WTC11 (cell line): ENCODE measurements at regions not wholly inside any gene's neighbourhood (a gene's known extent, or its start where the extent isn't known, plus 50 kb on each side); places are given as distances from the start of the nearest gene placed in this dataset.

ENCODE experiments used
- ATAC-seq: fragments of 200-7000 bp; cut with Tn5 transposase; 2 replicates; pipeline ENCODE4 v1.10.0; 2021; ENCODE audit warnings: mild to moderate bottlenecking, moderate library complexity
- CTCF ChIA-PET: fragments of 300-600 bp; sonication (Branson Sonifier 250); formaldehyde crosslinking; loops from one replicate; lab custom pipeline; 2021; ENCODE audit warnings: antibody characterized with exemption; lab: Charles Lee
- POLR2A ChIA-PET: fragments of 350-600 bp; sonication (Branson Sonifier 250); formaldehyde crosslinking; loops from one replicate; lab custom pipeline; 2021; ENCODE audit warnings: antibody characterized with exemption; lab: Charles Lee
- DNase-seq: peaks from one replicate; pipeline ENCODE4 v3.0.0; 2021; ENCODE audit warnings: low spot score
- H3K27ac Mint-ChIP-seq: 2 replicates; pipeline ENCODE4 v1.8.0; 2021; ENCODE audit warnings: mixed read lengths
- H3K27me3 Mint-ChIP-seq: 2 replicates; pipeline ENCODE4 v1.8.0; 2021; ENCODE audit warnings: low read depth, mild to moderate bottlenecking, moderate library complexity, mixed read lengths
- H3K36me3 Mint-ChIP-seq: 2 replicates; pipeline ENCODE4 v1.8.0; 2021; ENCODE audit warnings: mixed read lengths
- H3K4me1 Mint-ChIP-seq: 2 replicates; pipeline ENCODE4 v1.8.0; 2022; ENCODE audit warnings: mixed read lengths
- H3K4me3 Mint-ChIP-seq: 2 replicates; pipeline ENCODE4 v1.8.0; 2021; ENCODE audit warnings: mild to moderate bottlenecking, moderate library complexity, mixed read lengths
- H3K9me3 Mint-ChIP-seq: 2 replicates; pipeline ENCODE4 v1.8.0; 2021; ENCODE audit warnings: mixed read lengths
- ARID4B ChIP-seq: sonication (generic); formaldehyde crosslinking; IDR thresholded peaks from 2 replicates; pipeline ENCODE4 v1.8.0; 2023; ENCODE audit warnings: missing genetic modification reagents, mild to moderate bottlenecking, borderline replicate concordance
- CBFB ChIP-seq: sonication (generic); formaldehyde crosslinking; IDR thresholded peaks from 2 replicates; pipeline ENCODE4 v1.8.1; 2022; ENCODE audit warnings: mild to moderate bottlenecking, low read depth, missing genetic modification reagents
- CDX4 ChIP-seq: fragments of 250-450 bp; sonication (Bioruptor Pico); IDR thresholded peaks from 2 replicates; pipeline ENCODE4 v1.9.0; 2021; ENCODE audit warnings: moderate library complexity, mild to moderate bottlenecking, inconsistent platforms, borderline replicate concordance
- CTCF ChIP-seq: fragments of 200-600 bp; IDR thresholded peaks from 2 replicates; pipeline ENCODE4 v1.8.0; 2022; ENCODE audit warnings: antibody characterized with exemption
- FOXP1 ChIP-seq: sonication (generic); formaldehyde crosslinking; IDR thresholded peaks from 2 replicates; pipeline ENCODE4 v1.8.0; 2022; ENCODE audit warnings: missing genetic modification reagents, mild to moderate bottlenecking, moderate library complexity, borderline replicate concordance
- MYBL2 ChIP-seq: sonication (generic); formaldehyde crosslinking; IDR thresholded peaks from 2 replicates; pipeline ENCODE4 v1.8.1; 2023; ENCODE audit warnings: mild to moderate bottlenecking, moderate library complexity, missing genetic modification reagents
- NR2C2 ChIP-seq: sonication (generic); formaldehyde crosslinking; IDR thresholded peaks from 2 replicates; pipeline ENCODE4 v1.8.0; 2022; ENCODE audit warnings: mild to moderate bottlenecking, missing genetic modification reagents
- NR3C1 ChIP-seq: sonication (generic); formaldehyde crosslinking; conservative IDR thresholded peaks from 2 replicates; pipeline ENCODE4 v1.8.1; 2023; ENCODE audit warnings: low read depth, mild to moderate bottlenecking, missing genetic modification reagents
- OVOL2 ChIP-seq: fragments of 250-450 bp; sonication (Bioruptor Pico); IDR thresholded peaks from 2 replicates; pipeline ENCODE4 v1.9.0; 2021; ENCODE audit warnings: mild to moderate bottlenecking, borderline replicate concordance
- PRRX2 ChIP-seq: fragments of 250-450 bp; sonication (Bioruptor Pico); IDR thresholded peaks from 2 replicates; pipeline ENCODE4 v1.8.0; 2021; ENCODE audit warnings: mild to moderate bottlenecking
- RELA ChIP-seq: sonication (generic); formaldehyde crosslinking; IDR thresholded peaks from 2 replicates; pipeline ENCODE4 v1.8.1; 2022; ENCODE audit warnings: missing genetic modification reagents, mild to moderate bottlenecking, borderline replicate concordance
- SMAD3 ChIP-seq: sonication (generic); formaldehyde crosslinking; IDR thresholded peaks from 2 replicates; pipeline ENCODE4 v1.8.0; 2022; ENCODE audit warnings: missing genetic modification reagents, mild to moderate bottlenecking, borderline replicate concordance
- STAT6 ChIP-seq: sonication (generic); formaldehyde crosslinking; conservative IDR thresholded peaks from 2 replicates; pipeline ENCODE4 v1.8.1; 2023; ENCODE audit warnings: mild to moderate bottlenecking, low read depth, missing genetic modification reagents, moderate library complexity
- ZNF263 ChIP-seq: sonication (generic); formaldehyde crosslinking; IDR thresholded peaks from 2 replicates; pipeline ENCODE4 v1.8.1; 2022; ENCODE audit warnings: low read depth, mild to moderate bottlenecking, moderate library complexity, missing genetic modification reagents
- TF ChIP-seq, protein P1 (sequence below): sonication (generic); formaldehyde crosslinking; IDR thresholded peaks from 2 replicates; pipeline ENCODE4 v1.8.1; 2023; ENCODE audit warnings: mild to moderate bottlenecking, moderate library complexity, missing genetic modification reagents
- TF ChIP-seq, protein P2 (sequence below): sonication (generic); formaldehyde crosslinking; IDR thresholded peaks from 2 replicates; pipeline ENCODE4 v1.8.0; 2022; ENCODE audit warnings: mild to moderate bottlenecking, missing genetic modification reagents
- TF ChIP-seq, protein P3 (sequence below): fragments of 250-450 bp; sonication (Bioruptor Pico); conservative IDR thresholded peaks from 2 replicates; pipeline ENCODE4 v1.9.0; 2021; ENCODE audit warnings: mild to moderate bottlenecking

DNA sequence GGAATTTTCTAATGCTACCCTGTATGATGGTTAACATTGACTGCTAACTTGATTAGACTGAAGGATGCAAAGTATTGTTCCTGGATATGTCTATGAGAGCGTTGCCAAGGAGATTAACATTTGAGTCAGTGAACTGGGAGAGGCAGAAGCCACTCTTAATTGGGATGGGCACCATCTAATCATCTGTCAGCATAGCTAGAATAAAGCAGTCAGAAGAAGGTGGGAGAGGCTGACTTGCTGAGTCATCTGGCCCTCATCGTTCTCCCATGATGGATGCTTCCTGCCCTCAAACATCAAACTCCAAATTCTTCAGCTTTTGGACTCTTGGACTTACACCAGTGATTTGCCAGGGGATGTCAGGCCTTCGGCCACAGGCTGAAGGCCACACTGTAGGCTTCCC lies 878.5 kb downstream of the PCDH7 start (continued):
- TF ChIP-seq CBFB (no peak), CDX4 (no peak), RELA (CRISPR knock-in tag) (no peak)

DNA sequence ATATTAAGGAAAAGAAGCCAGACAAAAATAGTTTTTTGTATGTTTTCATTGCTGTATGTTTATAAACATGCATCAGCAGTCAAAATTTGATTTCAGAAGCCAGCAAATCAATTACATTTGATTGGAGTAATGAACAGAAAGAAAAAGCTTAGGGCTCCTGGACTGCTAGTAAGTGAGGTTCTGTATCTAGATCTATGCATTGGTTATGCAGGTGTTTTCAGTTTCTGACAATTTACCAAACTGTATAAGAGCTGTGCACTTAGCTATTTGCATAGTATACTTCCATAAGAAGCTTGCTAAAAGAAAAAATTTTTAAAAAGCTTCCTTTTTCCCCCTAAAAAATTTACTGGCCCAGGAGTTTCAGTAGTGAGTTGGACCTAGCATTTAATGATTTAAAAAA lies 881.6 kb downstream of the PCDH7 start:
- DNase-seq (no peak), ATAC-seq (no peak)
- H3K27me3 Mint-ChIP-seq: no peaks in the 10 kb centered on the region
- POLR2A ChIA-PET: no interaction called here
- H3K4me1 Mint-ChIP-seq: peaks cover 4% of the 10 kb centered on the region
- H3K9me3 Mint-ChIP-seq: peaks cover 14% of the 10 kb centered on the region
- no peak overlapping the region for H3K4me3 Mint-ChIP-seq
- no peak for TF ChIP-seq OVOL2 (CRISPR knock-in tag)
- TF ChIP-seq SMAD3: no peak
- no peak for TF ChIP-seq NR2C2 (CRISPR knock-in tag)
- no peak for TF ChIP-seq ZNF263 (CRISPR knock-in tag)
- no peak for TF ChIP-seq MYBL2 (CRISPR knock-in tag)
- TF ChIP-seq, protein P1, sequence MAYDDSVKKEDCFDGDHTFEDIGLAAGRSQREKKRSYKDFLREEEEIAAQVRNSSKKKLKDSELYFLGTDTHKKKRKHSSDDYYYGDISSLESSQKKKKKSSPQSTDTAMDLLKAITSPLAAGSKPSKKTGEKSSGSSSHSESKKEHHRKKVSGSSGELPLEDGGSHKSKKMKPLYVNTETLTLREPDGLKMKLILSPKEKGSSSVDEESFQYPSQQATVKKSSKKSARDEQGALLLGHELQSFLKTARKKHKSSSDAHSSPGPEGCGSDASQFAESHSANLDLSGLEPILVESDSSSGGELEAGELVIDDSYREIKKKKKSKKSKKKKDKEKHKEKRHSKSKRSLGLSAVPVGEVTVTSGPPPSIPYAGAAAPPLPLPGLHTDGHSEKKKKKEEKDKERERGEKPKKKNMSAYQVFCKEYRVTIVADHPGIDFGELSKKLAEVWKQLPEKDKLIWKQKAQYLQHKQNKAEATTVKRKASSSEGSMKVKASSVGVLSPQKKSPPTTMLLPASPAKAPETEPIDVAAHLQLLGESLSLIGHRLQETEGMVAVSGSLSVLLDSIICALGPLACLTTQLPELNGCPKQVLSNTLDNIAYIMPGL (CRISPR knock-in tag): no peak
- no peak for TF ChIP-seq STAT6 (CRISPR knock-in tag)
- no peak for TF ChIP-seq CTCF
- no peak for TF ChIP-seq NR3C1 (CRISPR knock-in tag)
- no peak for TF ChIP-seq FOXP1
- TF ChIP-seq PRRX2: no peak
- TF ChIP-seq, protein P2, sequence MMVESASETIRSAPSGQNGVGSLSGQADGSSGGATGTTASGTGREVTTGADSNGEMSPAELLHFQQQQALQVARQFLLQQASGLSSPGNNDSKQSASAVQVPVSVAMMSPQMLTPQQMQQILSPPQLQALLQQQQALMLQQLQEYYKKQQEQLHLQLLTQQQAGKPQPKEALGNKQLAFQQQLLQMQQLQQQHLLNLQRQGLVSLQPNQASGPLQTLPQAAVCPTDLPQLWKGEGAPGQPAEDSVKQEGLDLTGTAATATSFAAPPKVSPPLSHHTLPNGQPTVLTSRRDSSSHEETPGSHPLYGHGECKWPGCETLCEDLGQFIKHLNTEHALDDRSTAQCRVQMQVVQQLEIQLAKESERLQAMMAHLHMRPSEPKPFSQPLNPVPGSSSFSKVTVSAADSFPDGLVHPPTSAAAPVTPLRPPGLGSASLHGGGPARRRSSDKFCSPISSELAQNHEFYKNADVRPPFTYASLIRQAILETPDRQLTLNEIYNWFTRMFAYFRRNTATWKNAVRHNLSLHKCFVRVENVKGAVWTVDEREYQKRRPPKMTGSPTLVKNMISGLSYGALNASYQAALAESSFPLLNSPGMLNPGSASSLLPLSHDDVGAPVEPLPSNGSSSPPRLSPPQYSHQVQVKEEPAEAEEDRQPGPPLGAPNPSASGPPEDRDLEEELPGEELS (CRISPR knock-in tag): no peak
- TF ChIP-seq ARID4B: no peak
- TF ChIP-seq, protein P3, sequence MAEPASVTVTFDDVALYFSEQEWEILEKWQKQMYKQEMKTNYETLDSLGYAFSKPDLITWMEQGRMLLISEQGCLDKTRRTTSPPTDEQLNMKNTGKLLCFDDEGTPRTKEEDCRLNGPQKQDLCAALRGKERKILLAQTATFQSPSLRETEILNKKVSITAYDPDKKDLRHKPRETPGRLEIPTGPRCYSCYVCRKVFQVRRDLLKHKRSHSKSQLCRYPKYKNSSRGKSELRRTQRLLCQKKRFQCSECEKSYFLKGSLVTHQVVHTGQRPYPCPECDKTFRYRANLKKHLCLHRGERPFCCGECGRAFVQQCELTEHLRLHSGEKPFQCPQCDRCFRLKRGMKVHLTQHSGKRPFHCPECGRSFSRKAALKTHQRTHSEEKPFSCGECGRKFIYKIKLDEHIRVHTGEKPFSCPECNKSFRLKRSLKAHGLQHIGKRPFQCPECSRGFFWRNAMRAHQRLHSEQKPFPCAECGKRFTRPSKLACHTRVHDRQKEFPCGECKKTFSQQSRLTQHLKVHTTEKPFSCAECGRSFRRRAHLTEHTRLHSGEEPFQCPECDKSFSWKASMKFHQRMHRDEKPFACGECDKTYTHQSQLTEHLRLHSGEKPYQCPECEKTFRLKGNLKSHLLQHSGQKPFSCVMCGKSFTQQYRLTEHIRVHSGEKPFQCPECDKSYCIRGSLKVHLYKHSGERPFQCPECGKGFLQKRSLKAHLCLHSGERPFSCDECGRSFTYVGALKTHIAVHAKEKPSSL (CRISPR knock-in tag): no peak
- no peak overlapping the region for H3K27ac Mint-ChIP-seq
- no peaks in the 10 kb centered on the region for H3K36me3 Mint-ChIP-seq
- CTCF ChIA-PET: no interaction called here
